Stimulated activated CD8-positive, alpha-beta memory T cell treated with anti-CD3 and anti-CD28 coated beads, Interleukin-4, amount 100 ng/mL, for 4 hours (primary cell): ENCODE measurements at regions not wholly inside any gene's neighbourhood (a gene's known extent, or its start where the extent isn't known, plus 50 kb on each side); places are given as distances from the start of the nearest gene placed in this dataset.

ENCODE experiments used
- DNase-seq, 2 donors: peaks; one replicate each; pipeline ENCODE4 v3.0.0-alpha.2; 2020; ENCODE audit warnings: low read depth in 2 of 2, low spot score in 1 of 2

- DNase-seq, result no peak
These were observed 175.8 kb downstream of the CBLN2 start for GRCh38 chr18:72368308-72368707.

DNA sequence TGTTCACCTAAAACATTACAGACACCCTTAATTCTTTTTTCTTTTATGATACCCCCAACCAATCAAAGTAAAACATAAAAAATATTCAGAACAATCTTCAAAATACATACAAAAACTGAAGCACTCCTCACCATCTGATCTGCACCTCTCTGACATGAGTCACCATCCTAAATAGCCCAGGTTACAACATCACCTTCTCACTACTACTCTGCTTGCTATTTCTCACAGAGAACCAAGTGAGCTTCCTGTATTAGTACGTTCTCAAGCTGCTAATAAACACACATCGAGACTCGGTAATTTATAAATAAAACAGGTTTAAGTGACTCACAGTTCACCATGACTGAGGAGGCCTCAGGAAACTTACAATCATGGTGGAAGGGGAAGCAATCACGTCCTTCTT, 183.5 kb downstream of the CBLN2 start:
- no peak for DNase-seq

DNA sequence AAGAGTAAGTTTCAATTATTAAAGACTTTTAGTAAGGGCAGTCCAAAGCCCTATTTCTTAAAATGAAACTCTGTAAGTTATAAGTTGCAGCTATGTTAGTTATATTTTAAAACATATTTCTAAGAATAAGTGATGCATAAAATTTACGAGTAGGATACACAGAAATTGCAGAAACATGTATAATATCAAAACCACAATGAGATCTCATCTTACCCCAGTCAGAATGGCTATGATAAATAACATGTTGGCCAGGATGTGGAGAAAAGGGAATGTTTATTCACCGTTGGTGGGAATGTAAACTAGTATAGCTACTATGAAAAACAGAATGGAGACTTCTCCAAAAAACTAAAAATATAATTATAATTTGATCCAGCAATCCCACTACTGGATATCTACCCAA, 201.2 kb downstream of the CBLN2 start:
- no peak for DNase-seq

DNA sequence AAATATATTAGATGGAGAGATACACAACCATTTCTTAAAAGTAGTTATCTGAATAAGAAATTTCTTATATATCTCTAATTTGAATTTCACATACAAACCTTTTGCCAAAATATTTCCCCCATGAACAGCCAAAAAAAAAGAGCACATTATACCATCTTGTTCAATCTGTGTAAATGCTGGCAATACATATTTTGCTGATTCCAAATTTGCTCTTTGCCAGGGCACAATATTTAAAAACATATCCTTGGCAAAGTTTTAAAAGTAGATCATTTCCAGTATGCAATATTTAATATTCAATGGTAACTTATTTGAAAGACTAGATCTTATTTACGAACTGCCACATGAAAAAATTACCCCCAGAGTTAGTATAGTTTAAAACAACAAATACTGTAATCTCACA, 204.2 kb downstream of the CBLN2 start:
- no peak for DNase-seq

DNA sequence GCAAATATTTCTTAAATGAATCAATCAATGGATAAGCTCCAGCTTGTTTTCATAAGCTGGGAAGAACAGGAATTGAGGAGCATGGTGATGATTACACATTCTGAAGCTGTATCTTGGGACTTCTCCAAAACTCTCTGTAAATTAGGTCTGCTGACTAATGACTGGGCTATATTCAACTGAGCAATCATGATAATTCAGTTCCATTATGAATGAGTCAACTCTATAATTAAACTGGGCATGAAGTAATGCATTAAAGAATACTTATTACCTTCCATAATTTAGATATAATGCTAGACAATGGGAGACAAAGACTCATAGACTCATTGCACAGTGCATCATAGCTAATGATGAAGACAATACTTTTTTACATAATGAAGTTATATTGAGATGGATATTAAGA, 207.4 kb downstream of the CBLN2 start:
- DNase-seq, result no peak

GRCh38 chr18:72329533-72329932, 214.6 kb downstream of the CBLN2 start:
- no peak for DNase-seq

GRCh38 chr18:72325307-72325706, 218.8 kb downstream of the CBLN2 start:
- no peak for DNase-seq

DNA sequence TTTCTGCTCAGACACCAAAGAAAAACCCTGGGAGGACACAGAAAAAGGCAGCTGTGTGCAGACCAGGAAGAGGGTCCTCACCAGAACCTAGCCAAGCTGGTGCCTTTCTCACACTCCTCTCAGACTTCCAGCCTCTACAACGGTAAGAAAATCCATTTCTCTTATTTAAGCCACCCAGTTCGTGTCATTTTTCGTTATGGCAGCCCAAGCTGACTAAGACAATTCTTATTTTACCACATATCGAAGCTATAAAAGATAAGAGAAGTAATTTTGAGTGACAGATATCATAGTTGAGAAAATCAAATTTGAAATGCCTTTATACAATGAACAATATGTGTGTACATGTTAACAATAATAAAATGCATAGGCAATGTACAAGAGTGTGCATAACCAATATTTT, 219.5 kb downstream of the CBLN2 start:
- no peak for DNase-seq

DNA sequence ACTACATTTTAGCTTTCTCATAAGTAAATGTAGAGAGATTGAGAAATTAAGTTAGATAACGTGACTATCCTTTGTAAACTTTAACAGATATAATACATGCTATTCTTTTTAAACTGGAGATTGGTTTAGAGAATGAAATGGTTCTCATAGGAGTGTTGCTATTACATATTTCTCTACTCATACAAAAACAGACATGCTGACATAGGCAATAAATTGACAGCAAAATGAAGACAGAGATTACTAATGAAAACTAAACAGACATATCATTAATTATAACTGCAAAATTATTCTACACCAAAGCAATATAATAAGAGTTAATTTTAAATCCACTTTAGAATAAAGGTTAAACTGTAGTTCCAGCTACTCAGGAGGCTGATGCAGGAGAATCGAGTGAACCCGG, 227.6 kb downstream of the CBLN2 start:
- DNase-seq, result no peak

DNA sequence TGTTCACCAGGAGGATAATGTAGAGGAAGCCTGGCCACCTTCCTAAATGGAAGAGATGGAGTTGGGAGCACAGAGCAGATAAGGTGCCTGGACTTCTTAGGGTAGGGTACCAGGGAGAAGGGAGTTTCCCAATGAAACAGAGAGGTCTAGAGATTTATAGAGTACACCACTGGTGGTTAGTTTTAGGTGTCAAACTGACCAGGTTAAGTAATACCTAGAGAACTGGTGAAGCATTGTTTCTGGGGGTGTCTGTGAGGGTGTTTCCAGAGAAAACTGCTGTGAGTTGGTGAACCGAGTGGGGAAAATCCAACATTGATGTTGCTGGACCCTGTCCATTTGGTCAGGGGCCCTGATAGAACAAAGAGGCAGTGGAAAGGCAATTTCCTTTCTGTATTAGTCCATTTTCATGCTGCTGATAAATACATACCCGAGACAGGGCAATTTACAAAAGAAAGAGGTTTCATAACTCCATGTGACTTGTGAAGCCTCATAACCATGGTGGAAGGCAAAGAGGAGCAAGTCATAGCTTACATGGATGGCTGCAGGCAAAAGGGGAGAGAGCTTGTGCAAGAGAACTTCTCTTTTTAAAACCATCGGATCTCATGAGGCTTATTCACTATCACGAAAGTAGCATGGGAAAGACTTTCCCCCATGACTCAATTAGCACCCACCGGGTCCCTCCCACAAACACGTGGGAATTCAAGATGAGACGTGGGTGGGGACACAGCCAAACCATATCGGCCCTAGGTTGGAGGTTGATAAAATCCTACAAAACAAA, 260.8 kb downstream of the CBLN2 start:
- no peak for DNase-seq

DNA sequence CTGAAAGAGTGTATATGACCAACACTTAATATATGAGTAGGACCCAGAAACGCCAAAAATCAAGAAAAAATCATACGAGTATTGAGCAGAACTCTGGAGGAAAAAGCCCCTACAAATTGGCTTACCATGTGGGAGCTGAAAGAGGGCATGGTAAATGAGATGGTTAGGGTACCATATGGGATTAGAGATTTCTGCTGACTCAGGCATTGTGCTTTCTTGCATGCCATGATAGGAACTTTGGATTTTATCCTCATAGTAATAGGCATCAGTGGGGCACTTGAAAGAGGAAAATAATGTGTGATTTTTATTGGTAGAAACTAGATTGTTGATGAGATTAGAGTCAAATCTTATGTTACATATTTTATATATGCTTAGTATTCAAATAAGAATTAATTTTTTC, 271.1 kb downstream of the CBLN2 start:
- DNase-seq, result no peak

- no peak for DNase-seq
These were observed 282.6 kb downstream of the CBLN2 start for GRCh38 chr18:72261590-72261989.

DNA sequence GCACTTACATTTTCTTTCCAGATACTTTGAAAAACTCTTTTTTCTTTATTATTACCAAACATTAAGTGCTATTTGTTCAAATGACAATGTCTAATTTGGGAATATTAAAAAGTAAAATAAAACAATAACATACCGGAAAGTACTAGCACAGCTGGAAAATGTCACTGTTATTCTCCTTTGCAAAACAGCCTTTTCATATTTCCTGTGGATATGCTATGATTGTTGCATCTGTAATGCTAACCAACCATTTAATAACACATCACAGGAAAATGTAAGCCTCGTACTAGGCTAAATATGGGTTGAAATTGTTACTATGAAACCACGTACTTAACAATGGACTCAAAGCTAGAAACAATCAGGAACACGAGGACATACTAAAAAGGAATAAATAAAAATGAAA, 298.1 kb downstream of the CBLN2 start:
- DNase-seq, result no peak

GRCh38 chr18:72235422-72235821, 308.7 kb downstream of the CBLN2 start:
- DNase-seq, result no peak

DNA sequence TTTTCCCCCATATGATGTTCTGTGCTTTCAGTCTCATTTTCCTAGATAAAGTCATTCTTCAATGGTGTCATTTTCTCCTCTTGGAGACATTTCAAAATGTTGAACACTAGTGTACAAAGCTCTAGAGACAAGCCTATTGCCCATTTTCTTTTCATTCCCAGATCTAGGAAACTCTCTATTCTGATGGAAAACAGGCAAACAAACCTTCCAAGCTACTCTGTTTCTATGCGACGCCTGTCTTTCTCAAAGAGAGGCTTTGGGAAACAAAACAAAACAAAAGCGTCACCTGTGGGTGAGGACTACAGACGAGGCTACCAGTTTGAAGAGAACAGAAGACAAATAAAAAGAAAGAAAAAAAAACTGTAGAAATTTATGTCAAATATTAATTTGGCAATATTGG, 311.0 kb downstream of the CBLN2 start:
- no peak for DNase-seq

DNA sequence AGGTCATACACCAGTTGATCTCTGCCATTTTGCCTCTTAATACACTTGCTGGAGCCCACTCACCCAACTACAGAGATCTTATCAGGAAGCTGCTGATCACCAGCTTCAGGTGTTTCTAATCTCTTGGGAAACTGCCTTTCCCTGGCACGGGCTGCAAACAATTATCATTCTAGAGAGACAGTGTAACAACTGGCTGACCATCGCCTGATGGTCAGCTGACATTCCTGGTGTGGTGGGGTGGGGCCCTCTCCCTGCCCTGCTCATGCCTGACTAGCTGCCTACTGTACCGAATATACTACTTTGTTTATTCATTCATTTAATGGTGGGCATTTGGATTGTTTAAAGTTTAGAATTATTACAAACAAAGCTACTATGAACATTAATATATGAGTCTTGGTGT, 311.5 kb downstream of the CBLN2 start:
- no peak for DNase-seq

DNA sequence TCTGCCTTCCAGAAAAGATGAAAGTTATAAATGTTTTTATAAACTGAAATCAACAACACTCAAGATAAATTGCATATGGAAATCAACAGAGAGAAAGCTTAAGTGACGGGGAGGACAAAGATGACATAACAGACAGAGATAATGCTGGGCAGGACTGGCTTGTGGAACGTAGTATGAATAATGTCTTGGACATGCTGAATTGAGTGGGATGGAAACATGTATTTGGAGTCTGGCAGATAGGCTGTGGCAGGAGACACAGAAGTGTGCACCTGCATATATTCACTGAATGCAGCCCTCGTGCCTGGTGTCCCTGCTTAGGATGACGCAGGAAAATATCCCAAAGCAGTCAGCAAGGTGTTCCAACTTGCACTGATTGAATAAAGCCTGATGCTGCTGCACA, 318.2 kb downstream of the CBLN2 start:
- no peak for DNase-seq

DNA sequence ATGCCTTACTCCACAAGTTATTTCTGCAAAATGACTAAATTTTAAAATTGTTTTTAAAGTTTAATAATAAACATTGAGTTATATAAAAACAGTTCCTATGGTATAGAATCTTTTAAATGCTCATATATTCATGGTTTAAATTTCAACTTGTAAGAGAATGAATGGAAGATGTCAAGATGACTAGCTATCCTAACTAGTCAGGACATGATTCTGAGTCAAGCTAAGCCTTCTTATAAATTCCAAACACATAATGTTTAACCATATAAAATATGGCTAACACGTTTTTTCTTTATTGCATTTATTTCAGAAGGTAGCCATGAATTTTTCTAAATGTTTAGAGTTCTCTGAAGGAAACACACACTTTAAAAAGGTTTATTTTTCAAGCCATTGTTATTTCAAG, 320.4 kb downstream of the CBLN2 start:
- no peak for DNase-seq

- no peak for DNase-seq
These were observed 335.0 kb downstream of the CBLN2 start for GRCh38 chr18:72208920-72209676.

DNA sequence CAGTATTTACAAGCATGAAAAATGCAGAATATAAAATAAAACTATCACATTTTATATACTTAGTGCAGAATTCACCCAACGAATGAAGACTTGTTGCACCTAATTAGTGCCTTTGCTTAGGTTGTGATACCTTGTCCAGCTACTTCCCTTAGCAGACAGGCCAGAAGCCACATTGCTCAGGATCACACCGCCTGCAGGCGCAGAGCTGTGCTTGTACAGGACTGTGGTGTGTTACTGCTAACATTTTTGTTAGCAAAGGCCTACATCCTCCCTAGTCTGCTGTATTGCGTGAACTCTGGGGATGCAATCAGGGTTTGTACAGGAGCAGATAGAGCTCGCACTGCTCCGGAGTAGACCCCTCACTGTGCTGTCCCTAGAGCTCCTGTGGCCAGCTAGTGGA, 336.9 kb downstream of the CBLN2 start:
- DNase-seq, result no peak

DNA sequence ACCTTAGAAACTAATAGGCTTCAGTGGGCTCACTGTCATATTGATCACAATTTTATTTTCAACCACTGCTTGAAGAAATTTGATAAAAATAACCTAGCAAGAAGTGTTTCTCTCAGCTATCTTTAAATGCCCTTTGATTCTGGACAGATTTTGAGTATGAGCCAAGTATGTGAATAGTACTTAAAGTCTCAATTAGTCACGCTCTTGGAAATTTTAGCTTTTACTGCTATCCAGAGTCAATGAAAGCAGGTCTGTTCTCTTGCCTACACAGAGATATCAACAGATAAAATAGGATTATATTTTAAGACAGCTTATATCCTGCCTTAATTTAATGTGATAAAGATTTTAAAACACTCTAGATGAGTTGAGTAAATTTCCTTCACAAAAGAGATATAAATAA, 337.3 kb downstream of the CBLN2 start:
- no peak for DNase-seq

DNA sequence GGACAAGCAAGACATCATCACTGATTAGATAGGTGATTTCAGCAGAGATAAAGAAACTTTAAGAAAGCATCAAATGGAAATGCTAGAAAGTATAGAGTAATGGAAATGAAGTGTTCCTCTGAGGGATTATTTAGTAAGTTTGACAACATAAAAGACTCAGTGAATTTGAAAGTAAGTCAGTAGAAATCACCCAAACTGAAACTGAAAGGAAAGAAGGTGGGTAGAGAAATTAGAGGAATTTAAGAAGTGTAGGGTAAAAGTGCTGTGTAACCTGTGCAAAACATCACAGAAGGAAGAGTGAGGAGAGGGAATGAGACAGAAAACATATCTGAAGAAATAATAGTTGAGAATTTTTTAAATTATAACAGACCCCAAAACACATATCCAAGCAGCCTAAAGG, 343.1 kb downstream of the CBLN2 start:
- no peak for DNase-seq

- no peak for DNase-seq
These were observed 346.6 kb downstream of the CBLN2 start for GRCh38 chr18:72197591-72197990.
